GM19463 (cell line): ENCODE measurements at regions not wholly inside any gene's neighbourhood (a gene's known extent, or its start where the extent isn't known, plus 50 kb on each side); places are given as distances from the start of the nearest gene placed in this dataset.

Experiments used
- ATAC-seq: cut with Tn5 transposase; IDR thresholded peaks from one replicate; pipeline ENCODE4 v1.9.1; 2021; ENCODE audit warnings: mild to moderate bottlenecking, moderate library complexity; ENCODE audit not compliant: unreplicated experiment

DNA sequence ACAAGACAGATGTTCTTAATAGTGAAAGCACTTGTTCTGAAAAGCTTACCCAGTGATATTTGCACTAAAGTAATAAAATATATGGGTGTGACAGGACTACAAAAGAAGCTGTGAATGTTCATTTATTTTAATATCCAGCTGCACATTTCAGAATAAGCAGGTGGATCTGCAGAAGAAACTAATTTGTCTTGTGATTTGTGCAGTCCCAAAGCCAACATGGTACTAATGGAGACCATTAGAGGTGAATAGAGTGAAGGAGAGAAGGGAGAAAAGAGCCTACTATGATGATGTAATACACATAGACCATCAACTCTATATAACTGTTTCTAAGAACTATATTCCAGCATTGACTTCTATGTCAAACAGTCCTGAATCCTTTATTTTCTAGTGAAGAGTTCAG, 362.8 kb downstream of the ISL1 start:
- no peak for ATAC-seq

- ATAC-seq = no peak
These were observed 365.4 kb downstream of the ISL1 start for GRCh38 chr5:51748647-51749046.
